NCI-H1930 (cell line): ENCODE measurements at regions not wholly inside any gene's neighbourhood (a gene's known extent, or its start where the extent isn't known, plus 50 kb on each side); places are given as distances from the start of the nearest gene placed in this dataset.

ENCODE experiments used
- DNase-seq, 2 experiments: peaks; one replicate each; lab custom pipeline; 2025; lab: John Stamatoyannopoulos, UW

- no peak for DNase-seq
These were observed 55.6 kb downstream of the ZNF281 start for GRCh38 chr1:200354243-200354642.

- DNase-seq, result no peak
These were observed 56.6 kb downstream of the ZNF281 start for GRCh38 chr1:200353232-200353631.

- DNase-seq, result no peak
These were observed 57.8 kb downstream of the ZNF281 start for GRCh38 chr1:200351826-200352549.

- DNase-seq, result no peak
These were observed 58.4 kb downstream of the ZNF281 start for GRCh38 chr1:200351425-200351824.

GRCh38 chr1:200346700-200347099 is 63.1 kb downstream of the ZNF281 start:
- DNase-seq, result no peak

GRCh38 chr1:200345520-200345919 is 64.3 kb downstream of the ZNF281 start:
- DNase-seq, result no peak

GRCh38 chr1:200343874-200344273 is 66.0 kb downstream of the ZNF281 start:
- no peak for DNase-seq

- DNase-seq, result no peak
These were observed 67.1 kb downstream of the ZNF281 start for GRCh38 chr1:200342511-200343311.

- DNase-seq, result no peak
These were observed 71.4 kb downstream of the ZNF281 start for GRCh38 chr1:200338451-200338850.

- DNase-seq, result no peak
These were observed 72.0 kb downstream of the ZNF281 start for GRCh38 chr1:200337831-200338230.

GRCh38 chr1:200337410-200337809 is 72.4 kb downstream of the ZNF281 start:
- no peak for DNase-seq

GRCh38 chr1:200336901-200337391 is 72.9 kb downstream of the ZNF281 start:
- DNase-seq, result no peak

GRCh38 chr1:200336101-200336845 is 73.6 kb downstream of the ZNF281 start:
- no peak for DNase-seq

- DNase-seq, result no peak
These were observed 75.1 kb downstream of the ZNF281 start for GRCh38 chr1:200334661-200335256.

GRCh38 chr1:200333329-200333728 is 76.5 kb downstream of the ZNF281 start:
- no peak for DNase-seq

GRCh38 chr1:200332716-200333115 is 77.1 kb downstream of the ZNF281 start:
- DNase-seq, result no peak

- DNase-seq, result no peak
These were observed 79.0 kb downstream of the ZNF281 start for GRCh38 chr1:200330741-200331428.

GRCh38 chr1:200329208-200329882 is 80.5 kb downstream of the ZNF281 start:
- DNase-seq, result no peak

GRCh38 chr1:200328379-200328778 is 81.5 kb downstream of the ZNF281 start:
- DNase-seq, result no peak

- DNase-seq, result no peak
These were observed 85.9 kb downstream of the ZNF281 start for GRCh38 chr1:200323856-200324400.

- DNase-seq, result no peak
These were observed 90.7 kb downstream of the ZNF281 start for GRCh38 chr1:200319148-200319547.
